Left forelimb (tissue), 1 donor: ENCODE measurements at regions not wholly inside any gene's neighbourhood (a gene's known extent, or its start where the extent isn't known, plus 50 kb on each side); places are given as distances from the start of the nearest gene placed in this dataset.

Experiments
- DNase-seq: peaks from one replicate; pipeline ENCODE4 v3.0.0-alpha.2; 2018; ENCODE audit warnings: low spot score

DNA sequence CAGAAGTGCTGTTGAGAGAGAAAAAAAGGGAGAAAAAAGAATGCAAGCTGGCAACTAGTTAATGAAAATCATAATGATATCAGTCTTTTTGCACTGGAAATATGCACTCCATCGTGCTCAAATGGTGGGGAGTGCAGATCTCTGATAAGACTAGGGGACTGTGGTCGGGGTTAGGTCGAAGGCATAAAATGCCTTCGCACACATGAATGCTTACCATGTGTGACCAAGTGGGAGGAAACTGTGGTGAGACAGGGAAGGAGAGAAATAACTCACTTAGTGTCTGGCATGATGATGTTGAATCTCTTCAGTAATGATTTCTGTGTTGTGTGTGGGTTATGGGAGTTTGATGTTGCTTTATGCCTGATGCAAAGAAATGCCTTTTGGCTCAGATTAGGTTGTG, 358.9 kb downstream of the FBXO8 start:
- no peak for DNase-seq

DNA sequence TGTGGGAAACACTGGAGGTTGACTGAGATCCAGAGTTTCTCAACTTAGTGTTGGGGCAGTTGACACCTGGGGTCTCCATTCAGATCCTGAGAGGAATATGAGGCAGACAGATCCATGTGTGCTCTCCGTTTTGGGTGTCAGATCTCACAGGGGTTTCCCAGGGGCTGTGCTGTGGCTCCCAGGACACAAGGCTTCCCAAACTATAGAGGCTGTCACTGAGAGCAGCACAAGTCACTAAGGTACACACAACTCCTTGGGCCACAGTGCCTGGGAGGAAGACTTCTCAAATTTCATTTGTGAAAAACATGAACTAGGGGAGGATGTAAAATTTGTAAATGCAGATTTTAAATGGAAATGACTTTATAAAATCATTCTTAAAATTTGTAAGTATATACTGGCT, 363.6 kb downstream of the FBXO8 start:
- DNase-seq, result no peak

DNA sequence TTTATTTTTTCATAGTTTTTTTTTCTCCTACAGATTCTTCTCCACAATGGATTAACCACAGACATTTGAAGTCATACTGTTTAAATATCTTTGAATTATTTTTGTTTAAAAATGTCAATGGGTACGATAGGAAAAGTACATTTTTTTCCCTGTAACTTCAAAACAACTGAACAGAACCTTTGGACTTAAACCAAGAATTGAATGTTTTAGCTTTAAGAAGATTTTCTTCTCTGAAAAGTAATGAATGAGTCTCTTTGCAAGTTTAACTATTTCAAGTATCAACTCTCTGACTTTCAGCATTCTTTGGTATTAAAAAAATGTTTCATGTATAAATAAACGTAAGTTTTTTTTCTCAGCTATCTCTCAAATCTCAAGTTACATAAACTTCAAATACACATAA, 364.3 kb downstream of the FBXO8 start:
- no peak for DNase-seq

- DNase-seq, result no peak
Observed at GRCh38 chr4:173917255-173917960, 366.1 kb downstream of the FBXO8 start.

GRCh38 chr4:173913496-173913895, 370.0 kb downstream of the FBXO8 start:
- no peak for DNase-seq

DNA sequence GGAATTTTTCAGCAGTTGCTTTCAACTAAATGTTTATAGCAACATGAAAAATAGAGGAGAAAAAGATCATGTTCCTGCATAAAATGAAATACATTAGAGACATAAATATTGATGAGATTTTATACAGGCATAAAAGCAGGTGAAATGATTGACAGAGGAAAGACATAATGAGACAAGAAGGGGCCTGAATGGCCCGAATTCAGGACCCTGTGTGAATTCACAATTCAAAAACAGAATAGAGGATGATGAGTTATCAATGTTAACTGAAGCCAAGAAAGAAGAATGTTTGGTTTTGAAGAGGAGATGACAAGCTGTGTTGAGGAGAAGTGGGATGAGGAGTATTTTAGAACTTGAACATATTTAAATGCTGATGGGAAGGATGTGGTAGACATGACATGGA, 371.1 kb downstream of the FBXO8 start:
- no peak for DNase-seq

DNA sequence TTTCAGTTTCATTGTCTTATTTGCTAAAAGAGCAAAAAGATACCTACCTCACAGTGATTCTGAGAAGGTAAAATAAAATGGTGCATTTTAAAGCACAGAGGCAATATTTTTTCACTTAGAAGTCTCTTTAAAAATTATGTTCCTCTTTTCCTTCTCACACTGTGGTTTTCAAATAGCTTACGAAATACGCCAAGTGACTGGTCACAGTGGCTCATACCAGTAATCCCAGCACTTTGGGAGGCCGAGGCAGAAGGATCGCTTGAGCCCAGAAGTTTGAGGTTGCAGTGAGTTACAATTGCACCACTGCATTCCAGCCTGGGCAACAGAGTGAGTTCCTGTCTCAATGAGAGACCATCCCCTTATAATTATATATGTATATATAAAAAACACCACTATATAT, 372.6 kb downstream of the FBXO8 start:
- no peak for DNase-seq

- DNase-seq, result no peak
Observed at GRCh38 chr4:173909294-173909693, 374.2 kb downstream of the FBXO8 start.

GRCh38 chr4:173899813-173900212, 369.8 kb upstream of the HAND2 start:
- no peak for DNase-seq

- no peak for DNase-seq
Observed at GRCh38 chr4:173891072-173891471, 361.0 kb upstream of the HAND2 start.

GRCh38 chr4:173883821-173884220, 353.8 kb upstream of the HAND2 start:
- DNase-seq, result no peak

DNA sequence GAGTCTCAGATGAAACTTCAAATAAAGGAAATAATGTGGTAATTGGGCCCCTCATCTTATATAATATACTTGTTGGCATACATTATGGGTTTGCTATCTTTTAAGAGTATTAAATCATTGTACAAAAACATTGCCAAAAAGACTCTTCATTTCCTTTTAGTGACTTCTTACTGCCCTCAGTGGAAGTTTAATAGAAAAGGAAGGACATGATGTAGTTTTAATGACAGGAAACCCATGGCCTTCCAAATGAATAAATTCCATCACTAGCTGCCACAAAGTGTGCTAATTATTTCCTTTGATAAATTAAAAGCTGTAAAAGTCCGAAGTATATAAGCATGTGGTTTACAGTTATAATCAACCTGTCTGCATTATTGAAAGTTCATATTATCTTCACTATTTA, 350.9 kb upstream of the HAND2 start:
- no peak for DNase-seq

DNA sequence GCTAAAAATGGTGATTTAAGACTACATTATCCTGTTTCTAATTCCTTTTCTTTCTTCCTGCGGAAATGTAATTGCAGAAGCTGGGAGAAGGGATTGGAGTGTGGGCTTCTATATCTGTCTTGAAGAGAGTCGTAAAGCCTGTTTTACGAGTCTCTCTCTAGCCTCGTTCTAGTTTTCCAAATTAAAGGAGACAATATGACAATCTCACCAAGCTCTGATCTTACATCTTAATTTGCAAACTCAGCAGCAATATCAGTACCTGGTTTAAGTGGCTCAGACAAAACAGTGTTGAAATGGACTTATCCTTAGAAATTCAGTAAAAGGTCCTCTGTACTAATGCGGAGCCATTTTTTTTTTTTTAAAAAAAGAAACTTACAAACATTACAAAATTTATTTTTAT, 349.5 kb upstream of the HAND2 start:
- DNase-seq, result no peak

DNA sequence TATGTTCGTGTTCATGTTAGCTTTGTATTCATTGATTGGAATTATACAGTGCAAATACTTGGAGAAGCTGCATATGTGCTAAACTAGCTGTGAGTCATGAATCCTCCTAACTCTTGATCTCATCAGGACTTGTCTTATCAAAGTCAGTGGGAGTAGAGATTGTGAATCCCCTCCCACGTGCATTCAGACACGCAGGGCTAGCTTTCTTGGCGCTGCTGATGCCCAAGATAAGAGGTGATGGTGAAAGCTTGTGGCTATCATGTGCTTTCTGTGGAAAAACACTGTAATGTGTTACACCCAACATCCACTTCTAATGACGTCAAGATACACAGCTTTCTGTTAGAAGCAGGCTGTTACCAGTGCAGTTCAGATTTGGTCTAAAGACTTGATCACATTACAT, 348.7 kb upstream of the HAND2 start:
- DNase-seq, result no peak

- no peak for DNase-seq
Observed at GRCh38 chr4:173871643-173872042, 341.6 kb upstream of the HAND2 start.

DNA sequence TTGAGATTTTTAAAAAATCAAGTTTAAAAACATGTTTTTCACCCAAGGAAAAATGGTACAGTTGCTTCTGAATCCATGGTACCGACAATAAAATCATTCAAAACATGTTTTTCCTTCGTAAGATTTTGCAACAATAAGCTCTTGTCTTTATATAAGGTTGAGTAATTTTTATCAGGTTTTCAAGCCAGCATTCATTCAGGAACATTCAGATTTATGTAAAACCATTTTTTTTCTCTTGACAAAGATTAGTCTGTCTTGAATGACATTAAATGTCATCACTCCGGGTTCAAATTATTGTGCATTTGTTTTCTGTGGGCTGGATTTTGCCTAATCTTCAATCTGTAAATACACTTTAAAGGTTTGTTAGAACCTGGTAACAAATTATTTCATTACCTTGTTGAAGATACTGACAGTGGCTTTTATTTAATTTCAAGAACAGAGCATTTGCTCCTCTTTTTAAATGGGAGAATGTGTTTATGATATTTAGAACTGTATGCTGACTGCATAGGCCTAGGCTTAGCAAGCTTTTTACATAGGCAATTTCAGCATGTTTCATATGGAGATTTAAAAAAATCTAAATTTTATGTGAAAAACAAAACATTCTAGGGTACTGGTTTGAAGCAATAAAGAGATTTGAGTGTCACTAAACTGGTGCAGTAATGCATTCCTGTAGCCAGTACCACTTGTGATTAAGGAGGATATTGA, 336.4 kb upstream of the HAND2 start:
- DNase-seq, result no peak

- no peak for DNase-seq
Observed at GRCh38 chr4:173862754-173863153, 332.7 kb upstream of the HAND2 start.

- no peak for DNase-seq
Observed at GRCh38 chr4:173860094-173860493, 330.1 kb upstream of the HAND2 start.

GRCh38 chr4:173859091-173859713, 329.2 kb upstream of the HAND2 start:
- no peak for DNase-seq

- no peak for DNase-seq
Observed at GRCh38 chr4:173858471-173858870, 328.4 kb upstream of the HAND2 start.

- DNase-seq, result no peak
Observed at GRCh38 chr4:173857828-173858227, 327.8 kb upstream of the HAND2 start.

- no peak for DNase-seq
Observed at GRCh38 chr4:173855015-173855414, 325.0 kb upstream of the HAND2 start.

- no peak for DNase-seq
Observed at GRCh38 chr4:173852775-173853174, 322.7 kb upstream of the HAND2 start.
